HG03565 (cell line): ENCODE measurements at regions not wholly inside any gene's neighbourhood (a gene's known extent, or its start where the extent isn't known, plus 50 kb on each side); places are given as distances from the start of the nearest gene placed in this dataset.

ENCODE experiments used
- ATAC-seq: cut with Tn5 transposase; IDR thresholded peaks from one replicate; pipeline ENCODE4 v1.9.1; 2021; ENCODE audit warnings: mild to moderate bottlenecking, moderate library complexity; ENCODE audit not compliant: unreplicated experiment

GRCh38 chr6:169940481-169941271 is 189.3 kb downstream of the ERMARD start:
- no peak for ATAC-seq

GRCh38 chr6:169939554-169940164 is 188.2 kb downstream of the ERMARD start:
- ATAC-seq: no peak

DNA sequence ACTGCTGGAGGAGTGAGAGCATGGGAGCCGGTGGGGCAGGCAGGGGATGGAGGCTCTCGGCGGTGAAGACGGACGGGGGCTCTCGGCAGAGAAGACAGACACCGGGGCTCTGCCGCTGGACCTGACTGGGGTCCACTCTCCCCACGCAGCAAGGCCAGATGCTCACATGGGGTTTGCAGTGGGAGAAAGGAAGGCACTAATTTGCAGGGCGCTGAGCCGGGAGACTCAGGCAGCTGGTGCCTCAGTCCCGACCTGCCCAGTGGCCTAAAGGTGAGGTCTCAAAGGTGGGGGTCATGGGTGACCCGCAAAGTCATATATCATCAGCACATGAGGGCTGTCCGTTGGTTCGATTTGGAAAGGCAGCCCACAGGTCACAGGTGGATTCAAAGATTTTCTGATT is 187.3 kb downstream of the ERMARD start:
- no peak for ATAC-seq

DNA sequence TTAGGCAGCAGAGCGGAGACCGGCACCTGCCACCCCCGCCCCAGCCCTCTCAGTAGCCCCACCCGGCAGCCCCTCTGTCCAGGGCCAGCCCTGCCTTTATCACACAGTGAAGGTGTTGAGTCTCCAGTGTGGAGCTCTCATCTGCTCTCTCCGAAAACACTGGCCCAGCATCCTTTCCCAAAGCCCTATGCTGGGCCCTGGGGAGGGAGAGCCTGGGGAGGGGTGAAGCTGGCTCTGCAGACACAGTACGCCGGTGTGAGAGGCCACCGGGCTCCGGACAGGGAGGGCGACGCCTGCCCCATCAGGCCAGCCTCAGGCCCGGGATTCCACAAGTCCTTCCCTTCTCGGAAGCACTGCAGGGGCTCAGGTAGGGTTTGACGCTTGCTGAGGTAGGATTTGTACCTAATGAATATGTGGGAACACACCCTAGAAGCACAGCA is 186.9 kb downstream of the ERMARD start:
- ATAC-seq: no peak

- ATAC-seq: no peak
Measured at GRCh38 chr6:169937389-169938261, 186.2 kb downstream of the ERMARD start.

- no peak for ATAC-seq
Measured at GRCh38 chr6:169936355-169936975, 185.0 kb downstream of the ERMARD start.

DNA sequence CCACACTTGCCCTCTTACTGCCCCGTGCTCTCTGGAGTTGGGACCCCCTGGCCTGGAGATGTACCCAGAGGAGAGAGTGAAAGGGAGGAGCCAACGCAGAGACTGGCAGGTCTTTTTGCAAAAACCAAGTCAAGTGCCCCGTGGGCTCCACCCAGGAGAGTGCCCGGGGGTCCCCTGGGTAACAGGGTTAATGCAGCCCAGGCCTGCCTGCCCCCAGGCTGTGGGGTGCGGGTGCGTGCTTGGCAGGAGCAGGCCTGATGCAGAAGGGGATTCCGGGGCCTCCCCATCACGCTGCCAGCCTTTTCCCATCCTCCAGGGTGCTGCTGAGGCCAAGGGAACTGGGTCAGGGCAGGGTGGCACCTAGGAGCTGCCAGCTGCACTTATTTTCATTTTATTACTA is 184.4 kb downstream of the ERMARD start:
- no peak for ATAC-seq

- ATAC-seq: no peak
Measured at GRCh38 chr6:169935348-169935718, 183.9 kb downstream of the ERMARD start.

GRCh38 chr6:169934699-169935347 is 183.4 kb downstream of the ERMARD start:
- ATAC-seq: no peak

DNA sequence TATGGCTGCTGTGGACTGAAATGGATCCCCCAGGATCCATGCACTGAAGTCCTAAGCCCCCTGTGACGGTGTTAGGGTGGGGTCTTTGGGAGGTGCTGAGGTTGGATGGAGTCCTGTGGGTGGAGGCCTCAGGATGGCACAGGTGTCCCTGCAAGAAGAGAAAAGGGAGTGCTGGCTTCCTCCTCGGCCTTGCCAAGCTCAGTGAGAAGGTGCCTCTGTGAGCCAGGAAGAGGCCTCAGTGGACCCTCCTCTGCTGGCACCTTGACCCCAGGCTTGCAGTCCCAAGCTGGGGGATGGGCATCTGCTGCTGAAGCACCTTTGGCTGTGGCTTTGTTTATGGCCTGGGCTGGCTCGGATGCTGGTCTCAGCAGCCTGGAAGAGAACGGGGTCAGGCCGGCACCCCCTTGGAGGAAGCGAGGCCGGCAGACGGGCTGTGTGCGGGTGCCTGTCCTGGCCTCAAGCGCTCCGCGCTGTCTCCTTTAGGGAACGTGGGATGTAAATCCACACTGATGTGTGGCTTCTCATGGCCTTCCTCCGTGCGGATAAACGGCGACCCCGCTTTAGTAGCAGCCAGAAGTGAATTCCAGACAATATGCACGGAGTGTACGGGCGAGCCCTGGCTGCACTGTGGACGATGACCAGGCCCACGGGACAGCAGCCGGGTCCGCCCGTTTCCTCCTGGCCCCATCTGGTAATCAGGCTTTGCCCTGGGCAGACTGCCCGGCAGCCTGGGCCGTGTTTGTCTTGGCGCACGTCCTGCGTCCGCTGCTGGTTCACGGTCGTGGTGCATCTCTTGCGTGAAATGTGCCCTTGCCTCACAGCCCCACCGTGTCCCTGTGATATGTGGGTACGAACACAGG is 182.6 kb downstream of the ERMARD start:
- ATAC-seq: no peak

DNA sequence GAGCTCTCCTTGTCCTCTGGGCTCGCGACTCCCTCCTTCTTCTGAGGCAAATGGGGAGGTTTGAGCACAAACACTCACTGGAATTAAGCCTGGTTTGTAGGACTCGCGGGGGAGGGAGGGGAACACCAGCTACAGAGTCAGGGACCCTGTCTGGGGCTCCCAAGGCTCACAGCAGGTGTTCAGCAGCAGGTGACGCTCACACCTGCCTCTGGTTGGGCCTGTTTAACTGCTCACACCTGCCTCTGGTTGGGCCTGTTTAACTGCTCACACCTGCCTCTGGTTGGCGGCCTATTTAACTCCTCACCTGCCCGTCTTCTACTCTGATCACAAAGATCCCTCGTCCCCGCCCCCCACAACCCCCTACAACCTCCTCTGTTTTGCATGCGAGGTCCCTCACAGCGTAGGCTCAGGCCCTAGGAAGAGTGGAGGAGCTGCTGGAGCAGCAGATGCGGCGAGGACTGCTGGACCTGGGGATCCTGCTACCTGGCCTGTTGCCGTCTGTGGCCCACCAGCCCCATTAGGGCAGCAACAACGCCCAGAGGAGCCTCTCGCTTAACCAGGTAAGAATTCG is 181.9 kb downstream of the ERMARD start:
- ATAC-seq: no peak

- no peak for ATAC-seq
Measured at GRCh38 chr6:169932491-169932890, 181.1 kb downstream of the ERMARD start.

DNA sequence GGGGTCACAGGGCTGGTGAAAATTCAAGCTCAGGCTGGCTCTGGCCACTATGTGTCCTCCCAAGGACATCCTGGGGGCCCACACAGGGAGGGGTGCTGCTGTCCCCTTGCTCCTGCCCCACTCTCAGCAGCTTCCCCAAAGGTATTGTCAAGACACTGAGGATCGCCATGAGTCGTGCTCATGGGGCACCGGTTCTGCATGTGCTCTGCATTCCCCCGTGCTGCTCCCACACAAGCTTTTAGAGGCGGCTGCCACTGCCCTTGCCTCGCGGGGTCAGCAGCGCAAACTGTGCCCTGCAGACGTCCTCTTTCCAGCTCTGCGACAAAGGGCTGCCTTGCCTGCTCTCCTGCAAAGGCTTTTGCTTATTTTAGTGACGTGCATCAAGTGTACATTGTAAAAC is 179.8 kb downstream of the ERMARD start:
- ATAC-seq: no peak

- no peak for ATAC-seq
Measured at GRCh38 chr6:169930799-169931198, 179.4 kb downstream of the ERMARD start.

DNA sequence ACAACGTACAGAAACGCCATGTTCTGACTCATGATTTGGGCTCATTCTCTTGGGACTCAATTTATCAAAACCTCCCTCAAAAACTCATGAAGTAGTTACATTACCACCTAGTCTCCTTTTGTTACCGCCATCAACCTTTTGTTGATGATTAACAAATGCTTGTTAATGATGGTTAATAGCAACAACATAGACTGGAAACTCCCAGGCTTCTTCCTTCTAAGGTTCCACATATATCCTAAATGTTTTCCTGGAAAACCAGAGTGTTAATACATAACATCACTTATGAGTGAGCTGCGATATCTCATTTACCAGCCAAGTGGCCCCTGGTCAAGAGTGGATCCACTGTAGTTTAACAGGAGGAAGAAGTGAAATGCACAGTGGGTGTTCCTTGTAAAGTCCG is 176.3 kb downstream of the ERMARD start:
- no peak for ATAC-seq

DNA sequence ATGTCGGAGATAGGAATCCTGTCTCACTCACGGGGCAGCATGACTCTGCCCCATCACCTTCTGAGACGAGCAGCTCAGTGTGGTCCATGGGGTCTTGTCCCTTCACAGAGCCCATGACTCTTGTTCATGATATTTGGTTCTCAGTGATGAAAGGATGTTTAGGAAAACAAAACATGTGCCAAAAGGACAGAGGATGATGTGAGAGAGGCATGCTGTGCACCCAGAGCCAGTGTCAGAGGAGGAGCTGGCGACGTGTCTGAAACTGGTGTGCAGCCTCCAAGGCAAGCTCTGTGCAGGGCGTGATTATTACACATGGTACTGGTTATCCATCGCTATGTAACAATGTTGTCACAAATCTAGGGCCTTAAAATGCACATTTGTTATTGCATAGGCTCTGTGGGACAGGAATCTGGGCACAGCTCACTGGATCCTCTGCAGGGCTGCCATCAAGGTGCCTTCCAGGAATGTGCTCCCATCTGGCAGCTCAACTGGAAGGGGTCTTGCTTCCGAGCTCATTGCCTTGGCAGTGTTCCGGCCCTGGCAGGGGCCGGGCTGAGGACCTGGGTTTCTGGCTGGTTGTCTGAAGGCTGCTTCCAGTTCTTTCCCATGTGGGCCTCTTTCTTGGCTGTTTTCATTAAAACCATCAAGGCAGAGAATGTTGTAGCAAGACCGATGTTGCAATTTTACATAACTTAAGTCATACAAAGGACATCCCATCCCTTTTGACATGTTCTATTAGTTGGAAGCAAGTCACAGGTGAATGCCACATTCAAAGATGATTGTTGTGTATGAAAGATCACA is 175.4 kb downstream of the ERMARD start:
- ATAC-seq: no peak

DNA sequence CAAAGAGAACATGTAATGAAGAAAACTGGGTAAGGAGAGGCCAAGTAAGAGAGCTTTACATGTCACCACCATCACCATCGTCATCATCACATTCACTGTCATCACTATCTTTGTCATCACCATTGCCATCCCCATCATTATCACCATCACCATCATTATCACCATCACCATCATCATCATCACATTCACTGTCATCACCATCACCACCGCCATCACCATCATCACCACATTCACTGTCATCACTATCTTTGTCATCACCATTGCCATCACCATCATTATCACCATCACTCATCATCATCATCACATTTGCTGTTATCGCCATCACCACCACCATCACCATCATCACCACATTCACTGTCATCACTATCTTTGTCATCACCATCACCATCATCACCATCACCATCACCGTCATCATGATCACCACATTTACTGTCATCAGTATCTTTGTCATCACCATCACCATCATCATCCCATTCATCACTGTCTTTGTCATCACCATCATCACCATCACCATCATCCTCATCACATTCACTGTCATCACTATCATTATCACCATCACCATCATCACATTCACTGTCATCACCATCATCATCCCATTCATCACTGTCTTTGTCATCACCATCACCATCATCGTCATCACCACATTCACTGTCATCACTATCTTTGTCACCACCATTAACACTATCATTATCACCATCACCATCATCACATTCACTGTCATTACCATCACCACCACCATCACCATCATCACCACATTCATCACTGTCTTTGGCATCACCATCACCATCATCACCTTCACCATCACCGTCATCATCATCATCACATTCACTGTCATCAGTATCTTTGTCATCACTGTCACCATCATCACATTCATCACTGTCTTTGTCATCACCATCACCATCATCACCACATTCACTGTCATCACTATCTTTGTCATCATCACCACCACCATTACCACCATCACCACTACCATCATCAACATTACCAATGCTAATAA is 172.3 kb downstream of the ERMARD start:
- ATAC-seq: no peak
